ENCODE measurements at regions not wholly inside any gene's neighbourhood (a gene's known extent, or its start where the extent isn't known, plus 50 kb on each side); places are given as distances from the start of the nearest gene placed in this dataset.

GRCh38 chr6:6858533-6858982 is 249.2 kb upstream of the RREB1 start:
- TF ChIP-seq EP300 (IDR thresholded peaks at IDR 0.05; ENCODE audit: borderline replicate concordance in 1 of 2, low read depth in 1 of 2, low read length in 1 of 2) (no peak), CTCF (IDR thresholded peaks at IDR 0.05) (no peak), JUND (IDR thresholded peaks at IDR 0.05) (no peak)

Measured in SK-N-SH (cell line).